SU-DHL-6 (cell line): ENCODE measurements at regions not wholly inside any gene's neighbourhood (a gene's known extent, or its start where the extent isn't known, plus 50 kb on each side); places are given as distances from the start of the nearest gene placed in this dataset.

Experiments
- H2AFZ ChIP-seq: fragments of 200-600 bp; sonication (generic); 2 replicates; pipeline ENCODE4 v1.6.1; 2014; ENCODE audit warnings: low read depth, mild to moderate bottlenecking, moderate library complexity, mixed read lengths, antibody characterized with exemption, low read length; ENCODE audit not compliant: severe bottlenecking
- H3F3A ChIP-seq: fragments of 200-600 bp; shearing (Covaris generic); 2 replicates; pipeline ENCODE4 v1.6.0; 2016; ENCODE audit warnings: antibody characterized with exemption, mild to moderate bottlenecking; ENCODE audit not compliant: insufficient read depth
- H3K27ac ChIP-seq: fragments of 200-600 bp; sonication (generic); 2 replicates; pipeline ENCODE4 v1.5.1; 2016; ENCODE audit warnings: low read depth, mild to moderate bottlenecking, low read length, moderate library complexity, mixed read lengths
- H3K27me3 ChIP-seq: fragments of 200-600 bp; sonication (generic), shearing (Covaris generic); 2 replicates; pipeline ENCODE4 v1.6.0; 2014; ENCODE audit warnings: mild to moderate bottlenecking, low read length
- H3K36me3 ChIP-seq: fragments of 200-600 bp; sonication (generic); 2 replicates; pipeline ENCODE4 v1.6.1; 2014; ENCODE audit warnings: mild to moderate bottlenecking, low read length, mixed read lengths
- H3K4me2 ChIP-seq: fragments of 300-600, 200-600 bp; shearing (Covaris generic), sonication (generic); 2 replicates; pipeline ENCODE4 v1.6.0; 2014; ENCODE audit warnings: low read length, low read depth, mild to moderate bottlenecking; ENCODE audit not compliant: poor library complexity, severe bottlenecking
- H3K4me3 ChIP-seq: fragments of 200-600 bp; sonication (generic); 2 replicates; pipeline ENCODE4 v1.5.1; 2014; ENCODE audit warnings: antibody characterized with exemption, low read length, mild to moderate bottlenecking, mixed read lengths; ENCODE audit not compliant: insufficient read depth, poor library complexity, severe bottlenecking
- H3K79me2 ChIP-seq: fragments of 200-600 bp; sonication (generic); 2 replicates; pipeline ENCODE4 v1.6.1; 2014; ENCODE audit warnings: mild to moderate bottlenecking, low read length, moderate library complexity; ENCODE audit not compliant: insufficient read depth
- H3K9ac ChIP-seq: fragments of 200-600 bp; sonication (generic); 2 replicates; pipeline ENCODE4 v1.7.0; 2014; ENCODE audit warnings: mild to moderate bottlenecking, low read length
- H3K9me2 ChIP-seq: fragments of 200-600 bp; sonication (generic); replicated peaks from 2 replicates; pipeline ENCODE4 v1.6.1; 2014; ENCODE audit warnings: low read length; ENCODE audit not compliant: insufficient read depth
- H3K9me3 ChIP-seq: fragments of 200-600 bp; sonication (generic); 2 replicates; pipeline ENCODE4 v1.6.1; 2014; ENCODE audit warnings: low read length, mixed read lengths; ENCODE audit not compliant: insufficient read depth
- H4K20me1 ChIP-seq: fragments of 200-600 bp; sonication (generic); 2 replicates; pipeline ENCODE4 v1.6.1; 2014; ENCODE audit warnings: low read depth, mild to moderate bottlenecking, antibody characterized with exemption, low read length, moderate library complexity, mixed read lengths
- EZH2phosphoT487 ChIP-seq: fragments of 200-600 bp; sonication (generic), shearing (Covaris generic); conservative IDR thresholded peaks from 2 replicates; pipeline ENCODE4 v1.6.1; 2018; ENCODE audit warnings: mild to moderate bottlenecking, antibody characterized with exemption, low read length, moderate library complexity, mixed read lengths
- TF ChIP-seq, protein P1 (sequence below): fragments of 200-600 bp; sonication (generic); IDR thresholded peaks from one replicate; pipeline ENCODE4 v1.5.1; 2017; ENCODE audit warnings: antibody characterized with exemption, mild to moderate bottlenecking, low read length, moderate library complexity; ENCODE audit not compliant: insufficient read depth, poor library complexity, severe bottlenecking

DNA sequence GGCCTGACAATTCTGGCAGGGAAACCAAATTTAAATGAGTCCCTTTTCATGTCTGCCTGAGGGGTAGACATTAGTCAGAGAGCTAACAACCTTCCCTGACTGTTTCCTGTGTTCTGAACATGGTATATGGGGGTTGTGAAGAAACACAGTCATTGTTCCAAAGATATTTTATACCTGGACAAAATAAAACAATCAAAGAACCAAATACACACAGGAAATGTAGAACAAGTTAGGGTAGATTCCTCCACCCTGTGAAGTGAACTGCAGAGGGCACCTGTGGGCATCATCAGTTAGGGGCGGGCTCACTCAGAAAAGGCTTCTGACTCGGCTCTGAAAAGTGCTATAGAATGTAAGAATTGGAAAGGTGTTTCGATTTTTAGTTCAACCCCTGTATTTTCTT, 231.9 kb upstream of the CADM1 start:
- H3K9me3 ChIP-seq: no peaks in the 10 kb centered on the region
- no peak overlapping the region for H3K4me3 ChIP-seq
- H3K27me3 ChIP-seq: no peaks in the 10 kb centered on the region
- H3K4me2 ChIP-seq: no peak overlapping the region
- H3K9me2 ChIP-seq: no peaks in the 10 kb centered on the region
- no peaks in the 10 kb centered on the region for H3F3A ChIP-seq
- H4K20me1 ChIP-seq: no peaks in the 10 kb centered on the region
- TF ChIP-seq, protein P1, sequence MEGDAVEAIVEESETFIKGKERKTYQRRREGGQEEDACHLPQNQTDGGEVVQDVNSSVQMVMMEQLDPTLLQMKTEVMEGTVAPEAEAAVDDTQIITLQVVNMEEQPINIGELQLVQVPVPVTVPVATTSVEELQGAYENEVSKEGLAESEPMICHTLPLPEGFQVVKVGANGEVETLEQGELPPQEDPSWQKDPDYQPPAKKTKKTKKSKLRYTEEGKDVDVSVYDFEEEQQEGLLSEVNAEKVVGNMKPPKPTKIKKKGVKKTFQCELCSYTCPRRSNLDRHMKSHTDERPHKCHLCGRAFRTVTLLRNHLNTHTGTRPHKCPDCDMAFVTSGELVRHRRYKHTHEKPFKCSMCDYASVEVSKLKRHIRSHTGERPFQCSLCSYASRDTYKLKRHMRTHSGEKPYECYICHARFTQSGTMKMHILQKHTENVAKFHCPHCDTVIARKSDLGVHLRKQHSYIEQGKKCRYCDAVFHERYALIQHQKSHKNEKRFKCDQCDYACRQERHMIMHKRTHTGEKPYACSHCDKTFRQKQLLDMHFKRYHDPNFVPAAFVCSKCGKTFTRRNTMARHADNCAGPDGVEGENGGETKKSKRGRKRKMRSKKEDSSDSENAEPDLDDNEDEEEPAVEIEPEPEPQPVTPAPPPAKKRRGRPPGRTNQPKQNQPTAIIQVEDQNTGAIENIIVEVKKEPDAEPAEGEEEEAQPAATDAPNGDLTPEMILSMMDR: no peak
- TF ChIP-seq EZH2phosphoT487: no peak
- H3K9ac ChIP-seq: no peak overlapping the region
- no peaks in the 10 kb centered on the region for H3K79me2 ChIP-seq
- H2AFZ ChIP-seq: no peak overlapping the region
- no peaks in the 10 kb centered on the region for H3K36me3 ChIP-seq
- no peak overlapping the region for H3K27ac ChIP-seq

DNA sequence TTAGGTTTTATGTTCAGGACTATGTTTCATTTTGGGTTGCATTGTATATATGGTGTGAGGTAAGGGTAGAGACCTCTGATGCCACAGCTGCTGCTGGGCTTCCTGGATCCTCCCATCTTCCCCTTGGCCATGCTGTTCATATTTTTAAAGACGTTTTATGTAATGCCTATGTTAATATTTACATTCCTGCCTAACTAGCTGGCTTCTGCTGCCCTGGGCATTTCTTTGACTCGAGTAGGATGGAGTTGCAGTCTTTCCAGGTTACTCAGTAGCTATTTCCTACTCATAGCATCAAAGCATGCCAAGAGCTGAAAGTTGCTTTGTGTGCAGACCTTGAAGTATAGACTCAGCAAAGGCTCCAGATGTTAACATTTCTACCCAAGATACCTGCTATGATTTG, 220.5 kb upstream of the CADM1 start:
- Histone ChIP-seq H3F3A (no peaks in the 10 kb centered on the region), H3K9me2 (no peaks in the 10 kb centered on the region), H3K4me3 (no peak overlapping the region), H3K27me3 (no peaks in the 10 kb centered on the region), H3K9me3 (no peaks in the 10 kb centered on the region), H3K79me2 (no peaks in the 10 kb centered on the region), H2AFZ (no peak overlapping the region), H3K4me2 (no peak overlapping the region), H3K27ac (no peak overlapping the region), H4K20me1 (no peaks in the 10 kb centered on the region), H3K36me3 (no peaks in the 10 kb centered on the region), H3K9ac (no peak overlapping the region)
- TF ChIP-seq, protein P1: no peak
- no peak for TF ChIP-seq EZH2phosphoT487

DNA sequence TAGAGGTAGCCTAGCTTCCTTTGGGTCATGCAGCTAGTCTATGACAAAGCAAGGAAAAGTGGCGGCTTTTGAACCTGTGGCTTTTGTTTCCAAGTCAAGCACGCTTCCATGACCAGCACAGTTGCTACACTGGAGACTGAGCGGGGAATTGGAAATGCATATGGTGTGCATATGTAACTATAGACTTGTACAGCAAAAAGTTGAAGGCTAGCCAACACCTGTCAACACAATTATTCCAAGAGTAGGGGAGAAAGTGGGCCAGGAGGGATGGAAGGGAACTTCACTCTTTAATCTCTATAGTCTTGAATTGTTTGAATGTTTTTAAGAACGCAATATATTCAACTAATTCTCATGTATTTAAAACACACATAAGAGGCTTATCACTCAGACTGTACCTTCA, 218.5 kb upstream of the CADM1 start:
- Histone ChIP-seq H3K4me2 (no peak overlapping the region), H2AFZ (no peak overlapping the region), H3K27ac (no peak overlapping the region), H3K9me2 (no peaks in the 10 kb centered on the region), H3F3A (no peaks in the 10 kb centered on the region), H4K20me1 (no peaks in the 10 kb centered on the region), H3K4me3 (no peak overlapping the region), H3K79me2 (no peaks in the 10 kb centered on the region), H3K27me3 (no peaks in the 10 kb centered on the region), H3K36me3 (no peaks in the 10 kb centered on the region), H3K9me3 (no peaks in the 10 kb centered on the region), H3K9ac (no peak overlapping the region)
- TF ChIP-seq, protein P1: no peak
- no peak for TF ChIP-seq EZH2phosphoT487
